Mucosa of stomach (tissue), 1 donor: ENCODE measurements at regions not wholly inside any gene's neighbourhood (a gene's known extent, or its start where the extent isn't known, plus 50 kb on each side); places are given as distances from the start of the nearest gene placed in this dataset.

Experiments
- H3K27me3 ChIP-seq: one replicate; pipeline ENCODE4 v1.7.0; 2013; ENCODE audit warnings: mild to moderate bottlenecking, low read length; ENCODE audit not compliant: control insufficient read depth, insufficient read depth
- H3K36me3 ChIP-seq: one replicate; pipeline ENCODE4 v1.7.0; 2013; ENCODE audit warnings: low read length; ENCODE audit not compliant: control insufficient read depth, insufficient read depth
- H3K4me1 ChIP-seq: one replicate; pipeline ENCODE4 v1.7.0; 2013; ENCODE audit warnings: mild to moderate bottlenecking, low read length; ENCODE audit not compliant: control insufficient read depth, insufficient read depth
- H3K4me3 ChIP-seq: one replicate; pipeline ENCODE4 v1.7.0; 2013; ENCODE audit warnings: low read length
- H3K9ac ChIP-seq: one replicate; pipeline ENCODE4 v1.7.0; 2013; ENCODE audit warnings: mild to moderate bottlenecking, low read length, moderate library complexity
- H3K9me3 ChIP-seq: one replicate; pipeline ENCODE4 v1.7.0; 2013; ENCODE audit warnings: mild to moderate bottlenecking, low read length, moderate library complexity; ENCODE audit not compliant: control insufficient read depth
- donor health status: Pancreatic carcinoma.

GRCh38 chr4:181674315-181674875 is 568.8 kb upstream of the TENM3 start:
- no peak overlapping the region for H3K4me3 ChIP-seq
- no peaks in the 10 kb centered on the region for H3K4me1 ChIP-seq
- H3K27me3 ChIP-seq = no peaks in the 10 kb centered on the region
- H3K9me3 ChIP-seq = no peaks in the 10 kb centered on the region
- H3K36me3 ChIP-seq = no peaks in the 10 kb centered on the region
- H3K9ac ChIP-seq = no peak overlapping the region

- Histone ChIP-seq H3K9ac (no peak overlapping the region), H3K4me3 (no peak overlapping the region), H3K9me3 (no peaks in the 10 kb centered on the region), H3K27me3 (no peaks in the 10 kb centered on the region), H3K4me1 (no peaks in the 10 kb centered on the region), H3K36me3 (no peaks in the 10 kb centered on the region)
These were observed 566.7 kb upstream of the TENM3 start for GRCh38 chr4:181676546-181676945.

GRCh38 chr4:181677201-181677600 is 566.0 kb upstream of the TENM3 start:
- H3K4me1 ChIP-seq = no peaks in the 10 kb centered on the region
- H3K9me3 ChIP-seq = no peaks in the 10 kb centered on the region
- H3K36me3 ChIP-seq = no peaks in the 10 kb centered on the region
- no peak overlapping the region for H3K4me3 ChIP-seq
- no peak overlapping the region for H3K9ac ChIP-seq
- H3K27me3 ChIP-seq = no peaks in the 10 kb centered on the region

GRCh38 chr4:181677621-181678020 is 565.6 kb upstream of the TENM3 start:
- H3K27me3 ChIP-seq = no peaks in the 10 kb centered on the region

GRCh38 chr4:181679754-181680153 is 563.4 kb upstream of the TENM3 start:
- no peaks in the 10 kb centered on the region for H3K9me3 ChIP-seq
- H3K9ac ChIP-seq = no peak overlapping the region
- H3K4me3 ChIP-seq = no peak overlapping the region
- no peaks in the 10 kb centered on the region for H3K36me3 ChIP-seq
- no peaks in the 10 kb centered on the region for H3K27me3 ChIP-seq
- no peaks in the 10 kb centered on the region for H3K4me1 ChIP-seq

More at GRCh38 chr4:181677621-181678020, 565.6 kb upstream of the TENM3 start:
- no peak overlapping the region for H3K9ac ChIP-seq
- H3K4me3 ChIP-seq = no peak overlapping the region
- no peaks in the 10 kb centered on the region for H3K36me3 ChIP-seq
- no peaks in the 10 kb centered on the region for H3K9me3 ChIP-seq
- no peaks in the 10 kb centered on the region for H3K4me1 ChIP-seq

- Histone ChIP-seq H3K27me3 (no peaks in the 10 kb centered on the region), H3K4me1 (no peaks in the 10 kb centered on the region), H3K9ac (no peak overlapping the region), H3K4me3 (no peak overlapping the region), H3K36me3 (no peaks in the 10 kb centered on the region), H3K9me3 (no peaks in the 10 kb centered on the region)
These were observed 560.7 kb upstream of the TENM3 start for GRCh38 chr4:181682367-181683047.

- H3K27me3 ChIP-seq = no peaks in the 10 kb centered on the region
- H3K9me3 ChIP-seq = no peaks in the 10 kb centered on the region
- H3K36me3 ChIP-seq = no peaks in the 10 kb centered on the region
- H3K4me1 ChIP-seq = no peaks in the 10 kb centered on the region
- no peak overlapping the region for H3K9ac ChIP-seq
- H3K4me3 ChIP-seq = no peak overlapping the region
These were observed 558.9 kb upstream of the TENM3 start for GRCh38 chr4:181684310-181684709.

GRCh38 chr4:181685461-181685860 is 557.7 kb upstream of the TENM3 start:
- H3K27me3 ChIP-seq = no peaks in the 10 kb centered on the region
- H3K9me3 ChIP-seq = no peaks in the 10 kb centered on the region

GRCh38 chr4:181685911-181686310 is 557.3 kb upstream of the TENM3 start:
- Histone ChIP-seq H3K9ac (no peak overlapping the region), H3K4me3 (no peak overlapping the region), H3K4me1 (no peaks in the 10 kb centered on the region), H3K36me3 (no peaks in the 10 kb centered on the region), H3K9me3 (no peaks in the 10 kb centered on the region), H3K27me3 (no peaks in the 10 kb centered on the region)

More at GRCh38 chr4:181685461-181685860, 557.7 kb upstream of the TENM3 start:
- H3K9ac ChIP-seq = no peak overlapping the region
- H3K4me1 ChIP-seq = no peaks in the 10 kb centered on the region
- no peaks in the 10 kb centered on the region for H3K36me3 ChIP-seq
- no peak overlapping the region for H3K4me3 ChIP-seq

GRCh38 chr4:181687116-181687515 is 556.1 kb upstream of the TENM3 start:
- no peak overlapping the region for H3K9ac ChIP-seq
- no peaks in the 10 kb centered on the region for H3K4me1 ChIP-seq
- no peak overlapping the region for H3K4me3 ChIP-seq
- H3K27me3 ChIP-seq = no peaks in the 10 kb centered on the region
- no peaks in the 10 kb centered on the region for H3K36me3 ChIP-seq
- no peaks in the 10 kb centered on the region for H3K9me3 ChIP-seq

GRCh38 chr4:181688432-181688831 is 554.8 kb upstream of the TENM3 start:
- Histone ChIP-seq H3K9ac (no peak overlapping the region), H3K9me3 (no peaks in the 10 kb centered on the region), H3K36me3 (no peaks in the 10 kb centered on the region), H3K4me3 (no peak overlapping the region), H3K27me3 (no peaks in the 10 kb centered on the region), H3K4me1 (no peaks in the 10 kb centered on the region)

GRCh38 chr4:181688872-181689271 is 554.3 kb upstream of the TENM3 start:
- H3K4me1 ChIP-seq = no peaks in the 10 kb centered on the region
- H3K27me3 ChIP-seq = no peaks in the 10 kb centered on the region
- no peaks in the 10 kb centered on the region for H3K36me3 ChIP-seq
- no peak overlapping the region for H3K9ac ChIP-seq
- no peaks in the 10 kb centered on the region for H3K9me3 ChIP-seq
- no peak overlapping the region for H3K4me3 ChIP-seq
